ENCODE measurements at regions not wholly inside any gene's neighbourhood (a gene's known extent, or its start where the extent isn't known, plus 50 kb on each side); places are given as distances from the start of the nearest gene placed in this dataset.

DNA sequence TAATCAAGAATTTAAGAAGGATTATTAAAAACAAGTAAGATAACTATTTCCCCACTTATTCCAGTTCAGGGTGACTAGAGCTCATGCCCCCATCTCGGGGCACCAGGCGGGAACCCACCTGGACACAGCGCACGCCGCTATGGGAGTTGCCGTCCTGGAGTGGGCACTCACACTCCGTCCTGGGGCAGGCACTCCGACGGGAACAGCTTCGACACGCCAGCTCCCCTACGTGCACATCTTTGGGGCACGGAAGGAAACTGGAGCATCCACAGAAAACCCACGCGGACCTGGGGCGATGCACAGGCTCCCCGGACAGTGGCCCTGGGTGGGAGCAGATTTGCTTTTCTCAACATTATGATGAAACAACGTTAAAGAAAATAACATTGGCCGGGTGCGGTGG is 52.0 kb upstream of the GATA5 start:
- DNase-seq: no peak

DNA sequence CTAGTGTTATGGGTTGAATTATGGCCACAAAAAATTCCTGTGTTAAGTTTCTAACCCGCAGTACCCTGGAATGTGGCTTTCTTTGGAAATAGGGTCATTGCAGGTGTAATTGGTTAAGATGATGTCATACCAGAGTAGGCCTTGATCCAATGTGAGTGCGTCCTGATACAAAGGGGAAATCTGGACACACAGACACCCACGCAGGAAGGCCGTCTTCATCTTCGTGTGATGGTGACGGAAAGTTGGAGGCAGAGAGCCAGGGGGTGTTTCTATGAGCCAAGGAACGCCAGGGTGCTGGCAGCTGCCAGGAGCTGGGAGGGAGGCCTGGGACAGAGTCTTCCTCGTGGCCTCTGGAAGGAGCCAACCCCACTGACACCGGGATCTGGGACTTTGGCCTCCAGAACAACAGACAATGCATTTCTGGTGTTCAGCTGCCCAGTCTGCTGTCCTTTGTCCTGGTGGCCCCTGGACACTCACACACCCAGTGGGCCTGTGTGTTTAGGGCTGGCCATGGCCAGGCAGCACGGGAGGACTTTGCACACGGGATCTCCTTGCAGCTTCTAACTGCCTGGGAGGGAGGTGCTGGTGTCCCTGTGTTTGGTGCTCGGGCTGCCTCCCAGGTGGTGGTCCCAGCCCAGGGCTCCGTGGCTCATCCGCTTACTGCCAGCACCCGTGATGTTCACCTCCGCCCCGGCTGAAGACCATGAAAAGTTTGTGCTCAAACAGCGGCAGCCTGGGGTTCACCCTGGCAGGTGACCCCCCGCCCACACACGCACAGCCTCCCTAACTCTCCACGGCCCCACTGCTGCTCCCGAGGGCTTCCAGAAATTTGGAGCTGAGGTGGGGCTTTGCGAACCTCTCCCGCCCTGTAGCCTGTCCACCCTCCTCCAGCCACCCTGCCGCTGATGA is 53.4 kb upstream of the GATA5 start:
- DNase-seq: no peak

GRCh38 chr20:62529896-62530642 is 54.3 kb upstream of the GATA5 start:
- DNase-seq: no peak

DNA sequence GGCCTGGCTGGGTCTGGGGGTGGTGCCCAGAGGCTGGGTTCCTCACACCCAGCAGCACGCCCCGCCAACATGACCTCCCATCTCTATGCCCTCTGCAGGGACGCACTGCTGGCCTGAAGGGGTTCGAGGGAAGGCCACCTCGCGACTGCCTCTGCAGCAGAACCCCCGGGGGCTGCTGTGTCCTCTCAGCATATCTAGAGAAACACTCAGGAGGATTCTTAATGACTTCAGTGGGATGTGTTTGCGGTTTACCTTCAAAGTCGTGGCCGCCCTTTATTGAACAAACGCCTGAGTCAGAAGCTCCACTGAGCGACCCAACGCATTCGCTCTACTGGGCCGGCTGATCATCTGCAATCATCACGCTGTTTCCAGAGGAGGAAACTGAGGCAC is 54.8 kb upstream of the GATA5 start:
- DNase-seq: no peak

GRCh38 chr20:62531046-62531838 is 55.4 kb upstream of the GATA5 start:
- no peak for DNase-seq

DNA sequence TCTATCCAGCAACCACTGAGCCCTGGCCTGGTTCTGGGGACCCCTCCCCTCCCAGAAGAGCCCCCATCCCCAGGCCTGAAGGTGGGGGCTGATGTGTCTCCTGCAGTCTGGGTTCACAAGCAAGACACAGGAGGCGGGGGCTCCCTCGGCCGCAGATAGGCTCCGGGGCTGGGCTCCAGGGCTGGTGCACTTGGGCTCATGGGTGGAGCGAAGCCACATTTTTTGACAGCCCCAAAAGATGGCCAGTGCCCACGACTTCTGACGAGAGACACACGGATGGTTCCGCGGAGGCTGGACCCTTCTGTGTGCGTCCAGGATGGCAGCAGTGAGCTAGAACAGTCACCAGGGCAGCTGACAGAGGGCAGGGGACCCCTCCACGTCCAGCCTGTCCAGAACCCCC is 57.1 kb upstream of the GATA5 start:
- DNase-seq: no peak

DNA sequence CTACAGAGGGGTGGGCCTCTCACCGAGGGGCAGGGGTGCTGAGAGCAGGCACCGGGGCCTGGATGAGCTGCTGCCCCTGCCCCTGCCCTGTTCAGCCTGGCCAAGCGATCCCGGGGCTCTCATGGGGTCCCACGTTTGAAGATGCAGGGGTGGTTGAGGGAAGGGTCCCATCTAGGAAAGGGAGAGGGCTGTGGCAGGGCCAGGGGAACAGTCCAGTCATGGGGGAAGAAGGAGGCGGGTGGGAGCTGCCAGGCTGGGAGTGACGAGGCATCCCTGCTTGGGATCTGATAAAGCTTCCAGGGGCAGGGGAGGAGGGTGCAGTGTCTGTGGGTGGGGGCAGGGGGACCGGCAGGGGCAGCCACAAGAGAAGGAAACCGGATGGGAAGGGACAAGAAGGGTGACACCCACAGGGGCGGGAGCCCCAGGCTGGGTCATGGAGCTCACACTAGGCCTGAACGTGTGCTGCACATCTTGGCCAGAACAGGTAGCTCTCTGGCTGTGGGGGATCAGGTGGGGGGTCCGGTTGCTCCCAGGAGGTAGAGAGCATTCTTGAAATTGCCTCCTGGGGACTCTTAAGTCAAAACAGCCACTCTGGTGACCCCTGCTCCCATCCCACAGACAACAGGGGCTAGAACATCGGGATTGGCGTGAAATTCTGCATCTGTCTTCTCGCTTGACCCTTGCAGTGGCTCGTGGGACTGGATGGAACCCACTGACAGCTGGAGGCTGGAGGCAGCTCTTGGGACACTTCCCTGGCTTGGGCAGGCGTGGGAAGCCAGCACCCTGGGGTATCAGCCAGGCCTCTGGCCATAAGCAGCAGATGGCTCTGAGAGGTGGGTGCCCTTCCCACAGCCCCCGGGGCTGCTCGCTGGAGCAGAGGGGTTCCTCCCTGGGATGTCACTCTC is 58.0 kb upstream of the GATA5 start:
- no peak for DNase-seq

- no peak for DNase-seq
These were observed 58.9 kb upstream of the GATA5 start for GRCh38 chr20:62534526-62535221.

- no peak for DNase-seq
These were observed 59.6 kb upstream of the GATA5 start for GRCh38 chr20:62535282-62535811.

DNA sequence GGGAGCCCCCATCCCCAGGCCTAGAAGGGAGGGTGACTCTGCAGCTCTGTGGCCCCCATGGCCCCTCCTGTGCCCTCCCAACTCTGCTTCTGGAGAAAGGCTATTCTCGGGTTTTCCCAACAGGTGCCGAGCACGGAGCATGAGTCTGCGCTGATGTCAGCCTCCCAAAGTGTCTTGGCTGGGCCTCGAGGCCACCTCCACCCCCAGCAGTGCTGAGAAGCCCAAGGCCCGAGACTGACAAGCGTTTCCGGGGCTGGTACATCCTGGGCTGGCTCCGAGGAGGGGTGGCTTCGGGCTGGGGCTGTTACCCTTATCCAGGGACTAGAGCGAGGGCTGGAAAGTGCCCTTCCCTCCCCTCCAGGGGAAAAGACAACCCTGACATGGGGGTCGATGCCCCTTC is 60.2 kb upstream of the GATA5 start:
- no peak for DNase-seq

DNA sequence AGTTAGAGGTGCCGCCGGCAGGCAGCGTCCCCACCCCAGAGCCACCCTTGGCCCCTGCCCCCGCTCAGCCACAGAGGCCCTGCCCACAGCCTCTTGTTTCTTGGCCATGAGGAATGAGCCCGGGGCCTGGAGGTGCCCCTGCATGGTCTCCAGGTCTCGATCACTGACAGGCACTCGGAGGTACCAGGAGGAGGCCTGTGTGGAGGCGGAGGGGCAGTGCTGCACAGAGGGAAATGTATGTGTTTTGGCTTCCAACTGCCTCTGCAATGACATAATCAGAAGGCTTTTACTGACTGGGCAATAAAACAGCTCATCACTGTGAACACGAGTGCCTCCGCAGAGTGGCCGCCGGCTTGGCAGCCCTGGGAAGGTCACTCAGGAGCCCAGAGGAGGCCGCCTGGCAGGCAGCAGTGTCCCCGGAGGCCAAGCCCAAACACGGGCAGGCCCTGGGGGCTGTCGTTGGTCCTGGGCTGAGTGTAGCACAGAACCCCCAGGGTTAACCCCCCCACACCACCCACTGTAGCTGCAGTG is 61.1 kb upstream of the GATA5 start:
- DNase-seq: no peak

DNA sequence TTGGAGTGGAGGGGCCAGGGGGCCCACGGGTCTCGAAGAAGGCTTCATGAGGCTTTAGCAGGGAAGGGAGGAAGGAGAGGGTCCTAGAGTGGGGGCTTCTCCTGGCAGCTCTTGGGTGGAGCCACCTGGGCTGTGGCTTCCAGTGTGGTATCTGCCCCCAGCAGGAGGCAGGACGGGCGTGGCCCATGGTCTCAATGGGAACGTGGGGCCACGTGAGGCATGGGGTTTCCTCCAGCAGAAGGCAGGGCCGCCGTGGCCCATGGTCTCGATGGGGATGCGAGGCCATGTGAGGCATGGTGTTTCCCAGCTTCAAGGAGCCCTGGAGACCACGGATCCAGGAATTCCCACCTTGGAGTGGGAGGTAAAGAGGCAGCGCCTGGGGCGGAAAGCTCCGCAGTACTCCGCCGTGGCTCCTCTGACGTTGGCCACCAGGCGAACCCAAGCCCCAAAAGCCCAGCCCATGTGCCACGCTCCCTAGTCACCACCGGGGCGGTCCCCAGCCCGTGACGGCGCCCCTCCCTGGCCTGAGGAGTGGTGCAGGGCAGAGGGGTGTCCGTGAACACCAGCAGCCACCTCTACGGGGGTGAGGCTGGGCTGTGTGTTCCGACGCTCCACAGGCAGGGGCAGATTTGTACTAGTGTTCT is 62.0 kb upstream of the GATA5 start:
- no peak for DNase-seq

DNA sequence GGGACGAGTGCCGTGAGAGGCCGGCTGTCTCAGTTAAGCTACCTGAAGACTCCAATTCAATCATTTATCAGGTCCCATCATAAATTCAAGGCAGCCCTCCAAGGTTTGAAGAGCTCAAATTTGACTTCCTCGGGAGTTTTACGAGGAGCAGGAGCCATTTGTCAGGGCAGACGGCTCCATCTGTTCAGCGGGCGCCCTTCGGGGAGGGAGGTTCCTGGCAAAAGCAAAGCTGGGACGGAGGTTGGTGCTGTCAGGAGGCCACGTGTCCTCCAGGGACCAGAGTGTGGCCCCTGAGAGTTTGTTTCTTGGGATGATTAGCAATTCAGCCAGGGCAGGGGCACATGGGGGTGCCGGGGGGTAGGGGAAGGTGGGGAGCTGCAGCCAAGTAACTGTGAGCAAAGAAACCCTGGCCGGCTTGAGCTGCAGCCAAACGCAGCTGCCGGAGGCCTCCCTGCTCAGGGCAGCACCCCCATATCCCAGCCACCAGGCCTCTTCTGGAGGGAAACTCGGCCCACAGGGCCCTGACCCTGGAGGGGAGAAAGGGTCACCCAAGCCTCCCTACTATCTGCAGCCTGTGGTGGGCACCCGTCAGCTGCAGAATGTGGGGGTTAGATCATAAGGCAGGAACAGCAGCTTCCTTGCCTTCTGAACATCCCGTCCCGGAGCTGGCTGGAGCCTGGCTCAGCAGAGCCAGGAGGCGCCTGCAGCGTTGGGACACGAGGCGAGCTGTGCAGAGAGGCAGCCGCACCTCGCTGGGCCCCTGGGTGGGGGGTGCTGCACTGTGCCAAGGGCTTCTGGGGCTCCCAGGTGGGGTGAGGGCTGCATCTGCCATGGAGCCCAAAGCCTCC is 63.6 kb upstream of the GATA5 start:
- no peak for DNase-seq

- DNase-seq: no peak
These were observed 64.7 kb upstream of the GATA5 start for GRCh38 chr20:62540504-62540903.

- no peak for DNase-seq
These were observed 67.1 kb upstream of the GATA5 start for GRCh38 chr20:62542862-62543261.

DNA sequence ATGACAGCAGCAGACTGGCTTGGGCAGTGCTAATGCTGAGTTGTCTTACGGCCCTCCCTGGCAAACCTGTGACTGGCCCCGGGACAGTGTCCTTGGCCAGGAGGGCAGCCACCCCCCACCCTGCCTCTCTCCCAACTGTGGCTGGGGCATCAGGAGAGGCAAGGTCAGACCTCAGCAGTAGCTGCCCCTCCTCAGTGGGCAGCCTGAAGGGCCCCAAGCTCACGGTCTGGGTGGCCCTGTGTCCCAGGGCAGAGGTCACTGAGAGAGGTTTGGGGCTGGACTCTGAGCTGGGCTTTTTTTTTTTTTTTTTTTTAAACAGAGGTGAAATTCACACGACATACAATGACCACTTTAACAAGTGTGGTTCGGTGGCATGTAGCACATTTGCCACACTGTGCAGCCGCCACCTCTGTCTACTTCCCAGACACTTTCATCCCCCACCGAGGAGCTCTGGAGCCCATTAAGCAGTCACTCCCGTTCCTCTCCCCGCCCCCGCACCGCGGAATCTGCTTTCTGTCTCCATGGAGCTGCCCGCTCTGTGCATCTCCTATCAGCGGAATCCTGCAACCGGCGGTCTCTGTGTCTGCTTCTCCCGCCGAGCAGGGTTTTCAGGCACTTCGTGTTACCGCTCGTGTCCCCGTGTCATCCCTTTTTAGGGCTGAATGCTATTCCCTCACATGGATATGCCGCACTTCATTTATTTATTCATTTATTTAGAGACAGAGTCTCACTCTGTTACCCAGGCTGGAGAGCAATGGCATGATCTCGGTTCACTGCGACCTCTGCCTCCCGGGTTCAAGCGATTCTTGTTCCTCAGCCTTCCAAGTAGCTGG is 67.9 kb upstream of the GATA5 start:
- DNase-seq: no peak

GRCh38 chr20:62544505-62545055 is 68.8 kb upstream of the GATA5 start:
- DNase-seq: no peak

GRCh38 chr20:62545271-62545670 is 69.5 kb upstream of the GATA5 start:
- no peak for DNase-seq

All from Kasumi-1 (cell line).